HG02970 (cell line): ENCODE measurements at regions not wholly inside any gene's neighbourhood (a gene's known extent, or its start where the extent isn't known, plus 50 kb on each side); places are given as distances from the start of the nearest gene placed in this dataset.

ENCODE experiments used
- ATAC-seq: cut with Tn5 transposase; IDR thresholded peaks from one replicate; pipeline ENCODE4 v1.9.1; 2021; ENCODE audit warnings: mild to moderate bottlenecking, moderate library complexity, moderate number of reproducible peaks; ENCODE audit not compliant: unreplicated experiment, low FRiP score

DNA sequence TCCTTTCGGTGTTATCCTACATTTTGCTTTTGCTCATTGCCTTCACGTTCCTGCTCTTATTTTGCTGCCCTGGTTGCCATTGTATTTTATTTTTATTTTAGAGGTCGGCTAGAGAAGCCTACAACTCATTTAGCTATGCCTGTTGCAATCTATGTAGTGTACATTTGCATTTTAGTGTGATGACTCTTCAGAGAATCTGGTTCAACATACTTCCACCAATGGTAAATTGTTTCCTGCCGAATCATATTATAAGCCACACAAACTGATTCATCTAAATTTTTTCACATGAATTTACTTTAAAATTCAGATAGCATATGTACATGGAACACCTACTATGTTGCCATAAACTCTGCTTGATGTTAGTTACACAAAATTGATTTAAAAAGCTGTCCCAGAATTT, 1596.9 kb downstream of the PLA2G4A start:
- no peak for ATAC-seq

DNA sequence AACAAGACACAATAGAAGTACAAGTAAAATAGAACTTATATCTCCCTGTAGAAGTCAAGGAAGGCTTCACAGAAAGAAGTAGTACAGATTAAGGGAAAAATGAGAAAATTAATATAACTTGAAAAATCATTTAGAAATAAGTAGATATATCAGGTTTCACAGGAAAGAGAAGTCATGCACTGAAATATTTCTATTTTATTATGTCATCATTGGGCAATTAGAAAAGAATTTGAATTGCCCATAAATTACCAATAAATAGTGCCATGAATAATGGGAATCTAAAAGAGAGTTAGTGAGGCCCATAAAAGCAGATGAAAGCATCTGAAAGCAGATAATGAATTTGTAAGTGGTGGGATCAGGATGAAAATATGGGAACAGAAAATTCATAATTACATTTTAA, 1597.8 kb downstream of the PLA2G4A start:
- no peak for ATAC-seq

DNA sequence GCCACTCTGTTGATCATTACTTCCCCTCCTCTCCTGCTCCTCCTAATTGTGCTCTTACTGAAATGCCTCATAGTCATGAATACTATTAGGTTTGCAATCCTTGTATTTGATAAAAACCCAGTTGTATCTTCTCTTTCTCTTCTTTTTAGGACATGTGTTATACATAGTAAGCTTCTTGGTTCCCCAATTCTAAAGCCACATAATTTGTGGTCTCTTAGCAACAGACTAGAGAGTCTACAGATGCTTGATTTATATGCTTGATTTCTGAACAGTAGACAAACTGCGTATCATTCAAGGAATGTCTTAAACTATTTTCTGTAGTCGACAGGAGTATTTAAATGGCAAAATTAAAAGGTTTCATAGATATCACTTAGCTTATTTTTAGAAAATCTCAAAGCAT, 1598.9 kb downstream of the PLA2G4A start:
- ATAC-seq, result no peak

DNA sequence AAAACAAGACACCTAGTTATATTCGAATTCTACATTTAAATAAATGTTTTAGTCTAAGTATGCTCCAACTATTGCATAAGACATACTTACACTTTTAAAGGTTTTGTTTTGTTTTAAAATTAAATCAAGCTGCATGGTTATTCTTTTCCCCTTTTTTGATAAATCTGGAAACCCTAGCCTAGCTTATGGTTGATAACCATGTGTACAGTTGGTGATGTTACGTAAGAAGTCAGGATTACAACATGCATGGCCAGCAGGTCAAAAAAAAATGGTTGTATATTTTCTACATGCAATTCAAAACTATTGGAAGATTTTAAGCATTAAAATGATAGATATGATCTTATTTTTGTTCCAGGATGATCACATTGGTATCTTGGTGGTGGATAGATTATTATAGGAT, 1600.6 kb downstream of the PLA2G4A start:
- ATAC-seq, result no peak

DNA sequence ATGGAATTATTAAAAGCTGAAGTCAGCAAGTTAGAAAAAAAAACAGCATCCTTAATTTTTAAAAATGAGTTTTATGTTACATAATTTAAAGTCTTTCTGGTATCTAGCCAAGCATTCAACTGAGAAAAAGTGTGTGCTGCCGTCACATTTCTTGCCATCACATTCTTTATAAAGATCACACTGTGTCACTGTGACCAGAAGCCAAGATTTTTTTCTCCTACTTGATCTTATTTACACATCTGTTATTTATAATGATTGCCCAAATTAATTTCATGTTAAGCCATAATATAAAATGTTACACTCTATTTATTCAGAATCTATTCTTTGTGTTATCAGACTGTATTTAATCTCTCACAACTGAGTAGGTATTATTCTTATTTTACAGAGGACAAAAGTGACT, 1603.7 kb downstream of the PLA2G4A start:
- ATAC-seq, result no peak

DNA sequence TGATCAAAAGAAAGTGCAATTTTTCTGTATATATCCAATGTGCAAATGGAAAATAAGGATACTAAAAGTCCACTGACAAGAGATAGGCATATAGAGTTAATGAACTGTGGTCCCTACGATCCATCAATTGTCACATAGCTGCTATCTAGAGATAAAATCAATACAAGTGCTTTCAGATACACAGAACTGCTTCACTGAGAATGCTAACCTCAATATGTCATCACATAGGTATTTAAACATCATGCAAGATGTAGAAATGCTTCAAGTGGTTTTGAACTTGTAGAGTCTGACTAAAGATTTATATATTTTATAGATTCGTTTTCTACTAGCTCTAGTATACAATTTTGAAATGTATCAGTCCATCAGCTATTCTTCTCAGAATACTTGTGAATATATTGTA, 1604.7 kb downstream of the PLA2G4A start:
- ATAC-seq, result no peak

DNA sequence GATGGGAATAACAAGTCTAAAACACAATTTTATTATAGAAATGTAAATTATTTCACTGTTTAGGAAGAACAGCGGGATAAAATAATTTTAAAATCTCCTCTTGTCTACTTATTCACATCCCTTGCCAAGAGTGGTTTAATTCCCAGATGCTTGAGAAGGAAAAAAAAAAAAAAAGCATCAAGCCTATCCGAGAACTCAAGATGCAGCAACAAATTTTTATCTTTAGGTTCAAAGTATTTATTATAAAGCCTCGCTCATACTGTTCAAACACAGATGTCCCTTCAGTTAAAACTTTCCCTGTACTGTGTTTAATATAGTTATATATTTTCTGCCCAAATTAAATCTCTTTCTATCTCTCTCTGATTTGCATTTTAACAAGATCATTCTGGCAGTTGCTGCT, 1615.8 kb downstream of the PLA2G4A start:
- ATAC-seq, result no peak

DNA sequence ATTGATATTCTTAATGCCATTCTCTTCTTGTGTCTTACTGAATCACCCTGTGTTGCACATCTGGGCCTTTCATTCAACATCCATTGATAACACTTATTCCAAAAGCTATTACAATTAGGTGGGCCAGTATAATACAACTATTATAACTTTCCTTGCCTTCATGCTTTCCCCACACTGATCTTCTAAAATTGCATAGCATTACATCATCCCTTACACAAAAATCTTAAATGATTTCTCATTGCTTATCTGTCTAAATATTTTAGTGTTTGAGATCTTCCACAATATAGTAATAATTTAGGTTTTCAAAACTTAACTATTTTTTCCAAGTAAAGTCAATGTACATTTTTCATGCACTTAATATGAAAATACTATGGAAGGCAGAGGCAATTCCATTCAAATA, 1634.1 kb downstream of the PLA2G4A start:
- no peak for ATAC-seq

DNA sequence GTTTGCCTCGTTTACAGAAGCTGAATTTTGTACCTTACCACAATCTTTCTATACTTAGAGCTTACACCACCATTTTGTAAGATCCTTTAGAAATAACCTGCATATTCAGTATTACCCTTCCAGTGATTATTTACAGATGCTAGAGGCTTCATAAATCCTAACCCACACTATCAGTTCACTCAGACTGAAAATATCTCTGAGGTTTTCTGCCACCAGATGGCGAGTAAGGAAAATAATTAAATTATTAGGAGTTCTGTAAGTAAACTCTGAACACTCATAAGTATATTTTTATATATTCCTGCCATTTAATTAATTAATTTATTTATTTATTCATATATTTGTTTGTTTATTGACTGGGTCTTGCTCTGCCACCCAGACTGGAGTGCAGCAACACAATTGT, 1635.2 kb downstream of the PLA2G4A start:
- ATAC-seq, result no peak

DNA sequence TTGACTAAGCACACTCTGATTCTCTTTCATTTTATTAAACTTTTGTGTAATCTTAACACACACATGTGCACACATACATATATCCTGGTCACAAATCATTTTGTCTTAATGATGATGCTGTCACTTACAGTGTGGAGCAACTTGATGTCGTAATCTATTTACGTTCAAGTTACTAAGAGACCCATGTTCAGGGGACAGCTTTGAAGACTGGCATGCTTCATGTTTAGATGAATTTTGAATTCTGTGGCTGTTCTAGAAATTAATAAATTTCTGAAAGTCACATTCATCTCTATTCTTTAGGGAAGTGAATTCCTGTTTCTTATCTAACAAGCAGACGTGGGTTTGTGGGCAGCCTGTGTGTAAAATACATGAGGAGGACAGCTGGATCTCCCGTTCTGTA, 1637.8 kb downstream of the PLA2G4A start:
- no peak for ATAC-seq

DNA sequence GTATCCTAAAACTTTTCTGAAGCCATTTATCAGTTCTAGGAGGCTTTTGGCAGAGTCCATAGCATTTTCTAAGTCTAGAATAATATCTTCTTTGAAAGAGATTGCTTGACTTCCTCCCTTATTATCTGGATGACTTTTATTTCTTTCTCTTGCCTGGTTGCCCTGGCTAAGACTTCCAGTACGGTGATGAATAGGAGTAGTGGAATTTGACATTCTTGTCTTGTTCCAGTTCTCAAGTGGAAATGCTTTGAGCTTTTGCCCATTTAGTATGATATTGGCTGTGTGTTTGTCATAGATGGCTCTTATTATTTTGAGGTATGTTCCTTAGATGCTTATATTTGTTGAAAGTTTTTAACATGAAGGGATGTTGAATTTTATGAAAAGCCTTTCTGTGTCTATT, 1647.9 kb downstream of the PLA2G4A start:
- ATAC-seq, result no peak

DNA sequence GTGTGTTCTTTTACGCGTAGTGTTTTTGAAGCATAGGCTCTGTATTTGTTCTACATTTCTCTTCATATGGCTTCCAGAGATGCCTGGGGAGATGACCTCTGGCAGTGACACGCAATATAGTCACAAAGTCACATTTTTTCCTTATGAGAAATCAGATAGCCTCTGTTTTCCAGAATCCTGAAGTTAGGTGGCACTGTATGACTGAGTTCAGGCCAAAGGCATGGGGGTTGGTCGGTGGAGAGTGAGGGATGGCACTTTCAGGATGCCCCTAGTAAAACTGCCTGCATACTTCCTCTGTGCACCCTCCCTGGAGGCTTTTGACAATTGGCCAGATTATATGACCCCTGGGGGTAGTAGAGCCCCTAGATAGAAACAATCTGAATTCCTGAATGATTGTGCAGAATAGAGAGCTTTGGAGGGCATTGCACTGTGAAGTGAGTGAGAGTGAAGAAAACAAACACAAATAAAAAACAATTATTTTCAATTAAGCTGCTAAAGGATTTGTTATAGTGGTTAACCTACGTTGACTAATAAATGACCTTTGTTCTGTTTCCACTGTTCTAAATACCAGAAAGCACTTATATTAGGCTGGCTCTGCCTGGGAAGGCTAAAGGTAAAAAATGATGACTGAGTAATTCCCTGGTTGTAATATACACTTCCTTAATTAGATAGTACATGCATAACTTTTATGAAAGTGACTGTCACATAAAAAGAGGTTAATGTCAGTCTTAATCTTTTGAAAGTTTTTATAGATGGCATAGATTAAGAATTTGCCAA, 1660.8 kb downstream of the PLA2G4A start:
- no peak for ATAC-seq

DNA sequence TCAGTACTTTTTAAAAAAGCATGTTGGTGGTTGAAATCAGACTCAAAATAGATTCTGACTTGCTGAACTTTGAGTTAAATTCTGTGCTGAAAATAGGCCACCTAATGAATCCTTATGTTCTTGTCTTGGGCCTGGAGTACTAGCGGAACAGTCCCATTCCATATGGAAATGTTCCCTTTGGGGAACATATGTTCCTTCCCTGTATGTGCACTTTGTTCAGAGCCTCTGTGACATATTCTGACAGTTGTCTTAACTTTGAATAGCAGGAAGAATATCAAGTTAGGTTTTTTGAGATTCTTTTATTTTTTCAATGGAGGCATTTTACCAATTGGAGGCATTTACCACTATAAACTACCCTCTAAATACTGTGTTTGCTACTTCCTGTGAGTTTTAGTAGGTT, 1667.8 kb downstream of the PLA2G4A start:
- no peak for ATAC-seq

DNA sequence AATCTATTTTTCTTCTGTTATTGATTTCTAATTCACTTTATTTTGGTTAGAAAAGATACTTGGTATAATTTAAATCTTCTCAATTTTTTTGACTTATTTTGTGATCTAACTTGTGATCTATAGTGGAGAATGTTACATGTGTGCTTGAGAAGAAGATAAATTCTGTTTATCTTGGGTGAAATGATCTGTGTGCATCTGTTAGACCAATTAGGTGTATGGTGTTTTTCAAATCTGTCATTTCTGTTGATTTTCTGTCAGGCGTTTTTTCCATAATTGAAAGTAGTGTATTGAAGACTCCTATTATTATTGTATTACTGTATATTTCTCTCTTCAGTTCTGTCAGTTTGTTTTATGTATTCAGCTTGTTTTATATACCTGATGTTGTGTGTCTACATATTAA, 1668.3 kb downstream of the PLA2G4A start:
- no peak for ATAC-seq

DNA sequence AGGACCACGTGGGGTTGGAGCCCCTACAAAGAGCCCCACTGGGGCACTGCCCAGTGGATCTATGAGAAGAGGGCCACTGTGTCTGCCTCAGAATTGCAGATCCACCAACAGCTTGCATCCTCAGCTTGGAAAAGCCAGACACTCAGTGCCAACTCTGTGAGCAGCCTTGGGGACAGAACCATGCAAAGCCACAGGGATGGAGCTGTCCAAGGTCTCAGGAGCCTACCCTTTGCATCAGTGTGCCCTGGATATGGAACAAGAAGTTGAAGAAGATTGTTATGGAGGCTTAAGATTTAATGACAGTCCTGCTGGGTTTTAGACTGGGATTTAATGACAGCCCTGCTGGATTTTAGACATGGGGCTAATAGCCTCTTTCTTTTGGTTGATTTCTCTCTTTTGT, 1670.9 kb downstream of the PLA2G4A start:
- ATAC-seq, result no peak

DNA sequence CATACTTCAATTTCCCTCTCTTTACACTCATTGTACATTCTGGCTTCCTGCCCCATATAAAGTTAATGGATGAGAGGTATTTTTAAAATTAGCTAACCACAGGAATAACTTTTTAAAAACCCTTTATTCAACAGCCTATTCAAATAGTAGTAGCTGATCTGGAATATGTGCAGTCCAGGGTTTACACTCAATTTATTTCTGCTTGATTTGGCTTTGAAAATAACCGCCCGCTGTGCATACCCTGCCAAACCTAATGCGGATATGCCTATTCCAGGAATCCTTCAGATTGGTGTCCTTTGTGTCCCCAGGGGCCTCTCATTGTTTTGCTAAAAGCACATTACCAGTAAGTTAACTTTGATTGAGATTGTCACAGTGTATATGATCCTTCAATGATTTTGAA, 1686.2 kb downstream of the PLA2G4A start:
- no peak for ATAC-seq

DNA sequence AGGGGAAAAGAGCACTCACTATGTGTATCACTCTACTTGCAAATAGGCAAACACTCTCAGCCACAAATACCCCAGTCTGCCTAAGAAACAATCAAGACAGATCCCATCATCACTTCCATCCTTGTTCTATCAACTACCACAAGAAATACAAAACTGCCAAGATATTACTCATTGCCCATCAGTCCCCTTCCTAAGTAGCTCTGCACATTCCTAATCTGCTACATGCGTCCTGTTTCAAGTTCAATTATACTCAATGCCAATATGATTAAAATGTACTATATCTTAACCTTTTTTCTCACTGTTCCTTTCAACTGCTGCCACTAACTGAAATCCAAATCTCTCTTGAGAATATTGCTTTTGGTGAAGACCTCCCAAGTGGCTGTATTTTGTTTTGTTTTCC, 1688.4 kb downstream of the PLA2G4A start:
- no peak for ATAC-seq

DNA sequence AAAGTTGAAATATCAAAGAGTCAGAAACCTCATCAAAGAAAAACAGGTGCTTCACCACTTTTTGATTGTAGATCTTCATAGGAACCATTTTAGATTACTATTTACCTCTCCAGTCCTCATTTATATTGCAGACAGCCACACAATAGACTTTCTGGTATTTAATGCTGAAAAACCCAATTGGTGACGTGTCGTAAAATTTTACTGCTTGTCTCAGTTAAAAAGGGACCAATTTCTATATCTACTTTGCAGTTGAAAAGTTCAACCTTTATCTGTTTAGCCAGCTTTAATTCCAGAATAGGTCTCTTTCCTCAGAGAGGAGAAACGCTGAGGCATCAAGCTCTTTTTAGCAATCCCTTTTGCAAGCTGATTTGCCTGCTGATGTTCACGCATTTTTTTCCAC, 1722.4 kb downstream of the PLA2G4A start:
- no peak for ATAC-seq

DNA sequence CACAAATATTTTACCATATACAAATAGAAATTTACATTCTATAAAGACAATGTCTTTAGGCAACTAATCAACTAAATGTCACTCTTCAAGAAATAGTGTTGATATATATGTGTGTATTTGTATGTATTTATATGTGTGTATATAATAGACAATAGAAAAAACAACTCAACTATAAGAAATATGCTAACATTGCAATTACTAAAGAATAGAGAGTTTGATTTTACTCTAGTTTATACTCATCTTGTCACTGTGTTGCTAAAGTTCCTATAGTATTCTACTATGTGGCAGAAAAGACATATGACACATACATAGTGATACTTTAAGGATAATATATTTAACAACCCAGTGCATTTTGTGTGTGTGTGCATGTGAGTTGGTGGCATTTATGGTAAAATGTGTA, 1728.3 kb downstream of the PLA2G4A start:
- ATAC-seq, result no peak

DNA sequence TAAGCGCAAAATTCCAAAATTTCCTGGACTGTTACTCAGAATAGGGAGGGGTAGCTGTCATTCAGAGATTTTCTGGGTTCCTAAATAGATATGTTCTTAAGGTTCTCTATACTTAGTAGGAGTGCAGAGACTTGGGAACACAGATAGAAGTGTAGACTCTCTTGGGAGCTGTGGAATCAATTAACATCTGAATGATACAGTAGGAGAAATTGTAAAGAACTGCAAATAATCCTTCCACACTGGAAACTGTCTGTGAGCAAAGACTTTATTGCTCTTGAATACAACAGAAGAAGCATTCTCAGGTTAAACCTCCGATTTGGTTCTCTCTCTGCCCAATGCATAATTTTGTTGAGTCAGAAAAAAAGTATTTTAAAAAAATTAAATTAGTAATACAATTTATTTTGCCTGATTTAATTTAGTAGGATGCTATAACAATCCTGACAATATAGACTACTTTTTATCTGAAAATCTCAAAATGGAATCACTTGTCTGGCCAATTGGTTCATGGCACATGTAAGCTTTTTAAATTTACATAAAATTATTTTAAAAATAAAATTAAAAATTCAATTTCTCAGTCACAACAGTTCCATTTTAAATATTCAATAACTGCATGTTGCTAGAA, 1754.3 kb downstream of the PLA2G4A start:
- ATAC-seq, result no peak

DNA sequence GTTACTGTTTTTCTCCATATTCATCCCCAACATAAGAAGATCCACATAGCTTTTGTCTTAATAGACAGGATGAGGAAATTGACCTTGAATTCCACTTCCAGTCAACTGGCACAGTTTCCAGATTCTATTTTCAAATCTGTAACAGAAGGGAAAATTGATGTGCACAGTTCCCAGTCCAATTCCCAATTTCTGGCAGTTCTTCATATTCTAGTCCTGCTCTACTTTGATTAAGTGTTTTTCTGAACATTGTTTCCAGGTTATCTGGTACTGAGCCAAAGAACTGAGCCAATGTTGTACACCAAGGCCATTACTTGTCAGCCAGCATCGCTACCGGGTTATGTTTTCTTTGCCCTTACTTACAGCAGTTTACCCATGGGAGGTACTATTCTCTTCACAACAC, 1755.4 kb downstream of the PLA2G4A start:
- no peak for ATAC-seq

DNA sequence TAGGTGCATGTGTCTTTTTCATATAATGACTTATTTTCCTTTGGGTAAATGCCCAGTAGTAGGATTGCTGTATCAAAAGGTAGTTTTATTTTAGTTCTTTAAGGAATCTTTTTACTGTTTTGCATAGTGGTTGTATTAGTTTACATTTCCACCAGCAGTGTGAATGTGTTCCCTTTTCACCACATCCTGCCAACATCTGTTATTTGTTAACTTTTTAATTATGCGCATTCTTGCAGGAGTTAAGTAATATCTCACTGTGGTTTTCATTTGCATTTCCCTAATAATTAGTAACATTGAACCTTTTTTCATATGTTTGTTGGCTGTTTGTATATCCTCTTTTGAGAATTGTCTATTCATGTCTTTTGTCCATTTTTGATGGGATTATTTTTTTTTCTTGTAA, 1761.9 kb downstream of the PLA2G4A start:
- ATAC-seq, result no peak
